PFSK-1 (cell line): ENCODE measurements at regions not wholly inside any gene's neighbourhood (a gene's known extent, or its start where the extent isn't known, plus 50 kb on each side); places are given as distances from the start of the nearest gene placed in this dataset.

Experiments
- FOXP2 ChIP-seq: optimal IDR thresholded peaks from 2 replicates; pipeline ENCODE3; 2011; ENCODE audit warnings: borderline replicate concordance, control low read depth, inconsistent platforms; ENCODE audit not compliant: insufficient read depth; ENCODE audit errors: extremely low read length, extremely low read depth
- POLR2AphosphoS5 ChIP-seq: IDR thresholded peaks from 2 replicates; pipeline ENCODE4 v1.6.1; 2012; ENCODE audit warnings: low read depth, mild to moderate bottlenecking, control low read depth, low read length, moderate library complexity
- SIN3A ChIP-seq: IDR thresholded peaks from 2 replicates; pipeline ENCODE4 v1.6.1; 2012; ENCODE audit warnings: mild to moderate bottlenecking, low read length, moderate library complexity, borderline replicate concordance; ENCODE audit not compliant: insufficient read depth
- TAF1 ChIP-seq: IDR thresholded peaks from 2 replicates; pipeline ENCODE4 v1.6.1; 2012; ENCODE audit warnings: low read length, control low read depth, borderline replicate concordance; ENCODE audit not compliant: insufficient read depth
- TF ChIP-seq, protein P1 (sequence below), 2 experiments: IDR thresholded peaks; 2 replicates each; pipeline versions ENCODE4 v1.6.1 to v1.8.0; 2011 to 2012; ENCODE audit warnings: low read depth in 2 of 2, low read length in 2 of 2, control low read depth in 1 of 2, inconsistent platforms in 1 of 2, mild to moderate bottlenecking in 1 of 2, moderate library complexity in 1 of 2; ENCODE audit not compliant: insufficient read depth in 1 of 2

DNA sequence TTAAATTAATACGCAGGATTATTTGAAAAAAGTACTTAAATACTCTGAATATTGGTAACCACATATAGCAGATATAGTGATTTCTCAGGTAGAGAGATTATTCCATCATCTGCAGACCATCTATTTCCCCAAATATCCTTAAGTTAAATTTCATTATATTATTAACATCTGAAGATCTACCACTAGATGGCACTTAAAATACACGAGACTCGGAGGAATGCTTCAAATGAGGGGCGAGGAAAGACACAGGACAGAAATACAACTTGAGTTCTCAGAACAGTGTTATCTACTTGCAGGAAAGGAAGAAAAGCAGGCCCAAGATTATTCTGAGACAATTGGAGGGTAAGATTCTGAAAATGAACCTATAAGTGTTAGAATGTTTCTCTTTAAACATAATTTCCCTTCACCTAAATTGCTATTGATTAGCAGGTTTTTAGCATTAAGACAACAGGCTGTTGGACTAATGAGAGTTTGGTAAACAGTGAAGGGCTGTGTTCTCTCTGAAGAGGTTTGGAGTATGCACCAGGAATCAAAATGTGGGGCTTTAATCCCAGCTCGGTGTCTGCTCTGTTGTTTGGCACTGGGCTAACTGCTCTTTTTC, 76.9 kb upstream of the GCFC2 start:
- TF ChIP-seq TAF1, result no peak
- TF ChIP-seq POLR2AphosphoS5, result no peak
- TF ChIP-seq, protein P1, sequence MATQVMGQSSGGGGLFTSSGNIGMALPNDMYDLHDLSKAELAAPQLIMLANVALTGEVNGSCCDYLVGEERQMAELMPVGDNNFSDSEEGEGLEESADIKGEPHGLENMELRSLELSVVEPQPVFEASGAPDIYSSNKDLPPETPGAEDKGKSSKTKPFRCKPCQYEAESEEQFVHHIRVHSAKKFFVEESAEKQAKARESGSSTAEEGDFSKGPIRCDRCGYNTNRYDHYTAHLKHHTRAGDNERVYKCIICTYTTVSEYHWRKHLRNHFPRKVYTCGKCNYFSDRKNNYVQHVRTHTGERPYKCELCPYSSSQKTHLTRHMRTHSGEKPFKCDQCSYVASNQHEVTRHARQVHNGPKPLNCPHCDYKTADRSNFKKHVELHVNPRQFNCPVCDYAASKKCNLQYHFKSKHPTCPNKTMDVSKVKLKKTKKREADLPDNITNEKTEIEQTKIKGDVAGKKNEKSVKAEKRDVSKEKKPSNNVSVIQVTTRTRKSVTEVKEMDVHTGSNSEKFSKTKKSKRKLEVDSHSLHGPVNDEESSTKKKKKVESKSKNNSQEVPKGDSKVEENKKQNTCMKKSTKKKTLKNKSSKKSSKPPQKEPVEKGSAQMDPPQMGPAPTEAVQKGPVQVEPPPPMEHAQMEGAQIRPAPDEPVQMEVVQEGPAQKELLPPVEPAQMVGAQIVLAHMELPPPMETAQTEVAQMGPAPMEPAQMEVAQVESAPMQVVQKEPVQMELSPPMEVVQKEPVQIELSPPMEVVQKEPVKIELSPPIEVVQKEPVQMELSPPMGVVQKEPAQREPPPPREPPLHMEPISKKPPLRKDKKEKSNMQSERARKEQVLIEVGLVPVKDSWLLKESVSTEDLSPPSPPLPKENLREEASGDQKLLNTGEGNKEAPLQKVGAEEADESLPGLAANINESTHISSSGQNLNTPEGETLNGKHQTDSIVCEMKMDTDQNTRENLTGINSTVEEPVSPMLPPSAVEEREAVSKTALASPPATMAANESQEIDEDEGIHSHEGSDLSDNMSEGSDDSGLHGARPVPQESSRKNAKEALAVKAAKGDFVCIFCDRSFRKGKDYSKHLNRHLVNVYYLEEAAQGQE (IDR thresholded peaks at IDR 0.05; ENCODE audit: insufficient read depth in 1 of 2, low read depth in 2 of 2, low read length in 2 of 2), result no peak
- no peak for TF ChIP-seq SIN3A
- TF ChIP-seq FOXP2, result no peak
